Keratinocyte (primary cell): ENCODE measurements at regions not wholly inside any gene's neighbourhood (a gene's known extent, or its start where the extent isn't known, plus 50 kb on each side); places are given as distances from the start of the nearest gene placed in this dataset.

Source experiments
- DNase-seq: peaks from one replicate; pipeline ENCODE4 v3.0.0-alpha.2; 2011; ENCODE audit warnings: low read depth, missing footprints, low spot score
- FAIRE-seq: peaks from 2 replicates; lab custom pipeline; 2011; peaks lifted over from hg19 to GRCh38; lab: Jason Lieb, UNC
- H2AFZ ChIP-seq: 2 replicates; pipeline ENCODE4 v1.6.0; 2012; ENCODE audit warnings: low read length, control low read depth, inconsistent platforms; ENCODE audit not compliant: control insufficient read depth
- H3K27ac ChIP-seq: 2 replicates; pipeline ENCODE4 v1.5.1; 2011; ENCODE audit warnings: low read length; ENCODE audit not compliant: control insufficient read depth, insufficient read depth
- H3K27me3 ChIP-seq: 3 replicates; pipeline ENCODE4 v1.6.0; 2011; ENCODE audit warnings: low read length; ENCODE audit not compliant: control insufficient read depth, insufficient read depth; ENCODE audit errors: extremely low read depth
- H3K36me3 ChIP-seq, 2 experiments: 2 replicates in 1 of 2; 3 replicates in 1 of 2; pipeline ENCODE4 v1.5.1; 2011; ENCODE audit warnings: low read length in 2 of 2, mild to moderate bottlenecking in 1 of 2; ENCODE audit not compliant: control insufficient read depth in 2 of 2, insufficient read depth in 2 of 2; ENCODE audit errors: extremely low read depth in 1 of 2
- H3K4me1 ChIP-seq: 3 replicates; pipeline ENCODE4 v1.5.1; 2011; ENCODE audit warnings: low read length; ENCODE audit not compliant: control insufficient read depth, insufficient read depth; ENCODE audit errors: extremely low read depth
- H3K4me2 ChIP-seq: 3 replicates; pipeline ENCODE4 v1.6.0; 2011; ENCODE audit warnings: low read depth, low read length; ENCODE audit not compliant: control insufficient read depth, insufficient read depth; ENCODE audit errors: extremely low read depth
- H3K4me3 ChIP-seq, 3 experiments: fragments of 200-600 bp in 1 of 3; sonication (generic) in 1 of 3; 2 replicates in 2 of 3; 3 replicates in 1 of 3; pipeline ENCODE4 v1.5.1; 2011 to 2016; ENCODE audit warnings: low read length in 3 of 3, mild to moderate bottlenecking in 3 of 3, control low read depth in 2 of 3, inconsistent platforms in 1 of 3, low read depth in 1 of 3, mixed read lengths in 1 of 3, mixed run types in 1 of 3, moderate library complexity in 1 of 3; ENCODE audit not compliant: control insufficient read depth in 2 of 3, insufficient read depth in 2 of 3; ENCODE audit errors: extremely low read depth in 1 of 3
- H3K79me2 ChIP-seq: 2 replicates; pipeline ENCODE4 v1.6.0; 2012; ENCODE audit warnings: low read length; ENCODE audit not compliant: control insufficient read depth, insufficient read depth
- H3K9ac ChIP-seq: 3 replicates; pipeline ENCODE4 v1.6.0; 2011; ENCODE audit warnings: low read length; ENCODE audit not compliant: control insufficient read depth, insufficient read depth; ENCODE audit errors: extremely low read depth
- H3K9me1 ChIP-seq: 3 replicates; pipeline ENCODE4 v1.6.0; 2011; ENCODE audit warnings: low read length; ENCODE audit not compliant: control insufficient read depth, insufficient read depth; ENCODE audit errors: extremely low read depth
- H3K9me3 ChIP-seq: 2 replicates; pipeline ENCODE4 v1.5.1; 2012; ENCODE audit warnings: low read depth, low read length; ENCODE audit not compliant: control insufficient read depth
- H4K20me1 ChIP-seq: 3 replicates; pipeline ENCODE4 v1.6.0; 2011; ENCODE audit warnings: low read length; ENCODE audit not compliant: control insufficient read depth, insufficient read depth; ENCODE audit errors: extremely low read depth
- EZH2 ChIP-seq: IDR thresholded peaks from one replicate; pipeline ENCODE4 v1.6.1; 2012; ENCODE audit warnings: inconsistent platforms, mild to moderate bottlenecking, low read length, moderate library complexity
- dilution Hi-C: fragments of 300-500 bp; cut with MboI; formaldehyde crosslinking; loops from one replicate; pipeline ENCODE4 v1.7.0; 2020; ENCODE audit warnings: low sequenced_read_pairs; ENCODE audit not compliant: extremely low pct_ligation_motif_present
- TF ChIP-seq, protein P1 (sequence below), 3 experiments: IDR thresholded peaks in 1 of 3; conservative IDR thresholded peaks in 1 of 3; optimal IDR thresholded peaks in 1 of 3; 2 replicates in 2 of 3; 3 replicates in 1 of 3; pipeline versions ENCODE3 to v1.5.1; 2011; ENCODE audit warnings: low read length in 3 of 3, mild to moderate bottlenecking in 3 of 3, moderate library complexity in 2 of 3, control low read depth in 1 of 3, inconsistent platforms in 1 of 3; ENCODE audit not compliant: insufficient read depth in 2 of 3; ENCODE audit errors: extremely low read depth in 1 of 3

GRCh38 chr1:81431624-81432000 lies 369.1 kb upstream of the ADGRL2 start:
- H3K27me3 ChIP-seq = no peaks in the 10 kb centered on the region
- H3K36me3 ChIP-seq = no peaks in the 10 kb centered on the region
- no peak overlapping the region for H3K4me3 ChIP-seq
- no peaks in the 10 kb centered on the region for H3K9me1 ChIP-seq
- TF ChIP-seq, protein P1, sequence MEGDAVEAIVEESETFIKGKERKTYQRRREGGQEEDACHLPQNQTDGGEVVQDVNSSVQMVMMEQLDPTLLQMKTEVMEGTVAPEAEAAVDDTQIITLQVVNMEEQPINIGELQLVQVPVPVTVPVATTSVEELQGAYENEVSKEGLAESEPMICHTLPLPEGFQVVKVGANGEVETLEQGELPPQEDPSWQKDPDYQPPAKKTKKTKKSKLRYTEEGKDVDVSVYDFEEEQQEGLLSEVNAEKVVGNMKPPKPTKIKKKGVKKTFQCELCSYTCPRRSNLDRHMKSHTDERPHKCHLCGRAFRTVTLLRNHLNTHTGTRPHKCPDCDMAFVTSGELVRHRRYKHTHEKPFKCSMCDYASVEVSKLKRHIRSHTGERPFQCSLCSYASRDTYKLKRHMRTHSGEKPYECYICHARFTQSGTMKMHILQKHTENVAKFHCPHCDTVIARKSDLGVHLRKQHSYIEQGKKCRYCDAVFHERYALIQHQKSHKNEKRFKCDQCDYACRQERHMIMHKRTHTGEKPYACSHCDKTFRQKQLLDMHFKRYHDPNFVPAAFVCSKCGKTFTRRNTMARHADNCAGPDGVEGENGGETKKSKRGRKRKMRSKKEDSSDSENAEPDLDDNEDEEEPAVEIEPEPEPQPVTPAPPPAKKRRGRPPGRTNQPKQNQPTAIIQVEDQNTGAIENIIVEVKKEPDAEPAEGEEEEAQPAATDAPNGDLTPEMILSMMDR (optimal IDR thresholded peaks at IDR 0.05 in 1 of 3, IDR thresholded peaks at IDR 0.05 in 1 of 3, conservative IDR thresholded peaks at IDR 0.05 in 1 of 3; ENCODE audit: extremely low read depth in 1 of 3, insufficient read depth in 2 of 3, low read length in 3 of 3) = no peak
- TF ChIP-seq EZH2 = no peak
- H3K79me2 ChIP-seq = no peaks in the 10 kb centered on the region
- H4K20me1 ChIP-seq = no peaks in the 10 kb centered on the region
- H3K9ac ChIP-seq = no peak overlapping the region
- FAIRE-seq (no peak), DNase-seq (no peak)
- H3K4me2 ChIP-seq = no peak overlapping the region
- H3K4me1 ChIP-seq = no peaks in the 10 kb centered on the region
- H3K27ac ChIP-seq = no peak overlapping the region
- dilution Hi-C loops = no loop called here
- H2AFZ ChIP-seq = no peak overlapping the region
- no peaks in the 10 kb centered on the region for H3K9me3 ChIP-seq

- TF ChIP-seq, protein P1 (optimal IDR thresholded peaks at IDR 0.05 in 1 of 3, IDR thresholded peaks at IDR 0.05 in 1 of 3, conservative IDR thresholded peaks at IDR 0.05 in 1 of 3; ENCODE audit: extremely low read depth in 1 of 3, insufficient read depth in 2 of 3, low read length in 3 of 3) = no peak
- no peak for TF ChIP-seq EZH2
Measured at GRCh38 chr1:81430955-81431623, 369.6 kb upstream of the ADGRL2 start.

More at GRCh38 chr1:81430955-81431623, 369.6 kb upstream of the ADGRL2 start:
- Histone ChIP-seq H4K20me1 (no peaks in the 10 kb centered on the region), H3K9me3 (no peaks in the 10 kb centered on the region), H3K27me3 (no peaks in the 10 kb centered on the region), H3K9me1 (no peaks in the 10 kb centered on the region), H3K4me3 (no peak overlapping the region), H3K79me2 (no peaks in the 10 kb centered on the region), H3K4me1 (no peaks in the 10 kb centered on the region), H3K36me3 (no peaks in the 10 kb centered on the region), H3K27ac (no peak overlapping the region), H2AFZ (no peak overlapping the region), H3K4me2 (no peak overlapping the region), H3K9ac (no peak overlapping the region)
- FAIRE-seq (no peak), DNase-seq (no peak)
- dilution Hi-C loops = no loop called here
